Memory B cell (primary cell): ENCODE measurements at regions not wholly inside any gene's neighbourhood (a gene's known extent, or its start where the extent isn't known, plus 50 kb on each side); places are given as distances from the start of the nearest gene placed in this dataset.

Experiments
- ATAC-seq: fragments of 150-1000 bp; cut with Tn5 transposase; 2 replicates; pipeline ENCODE4 v1.10.0; 2021; ENCODE audit warnings: low read depth, mild to moderate bottlenecking, moderate library complexity
- DNase-seq, 2 donors: peaks; one replicate each; pipeline ENCODE4 v3.0.0; 2022; ENCODE audit warnings: low spot score in 2 of 2
- H3K27ac Mint-ChIP-seq: one replicate; pipeline ENCODE4 v1.8.0; 2022; ENCODE audit warnings: mild to moderate bottlenecking, moderate library complexity, mixed read lengths
- H3K27me3 Mint-ChIP-seq: one replicate; pipeline ENCODE4 v1.8.0; 2022; ENCODE audit warnings: mixed read lengths
- H3K36me3 Mint-ChIP-seq: one replicate; pipeline ENCODE4 v1.8.0; 2022; ENCODE audit warnings: mild to moderate bottlenecking, mixed read lengths
- H3K4me1 Mint-ChIP-seq: one replicate; pipeline ENCODE4 v1.8.0; 2022; ENCODE audit warnings: mixed read lengths
- H3K4me3 Mint-ChIP-seq: one replicate; pipeline ENCODE4 v1.8.0; 2022; ENCODE audit warnings: mild to moderate bottlenecking, moderate library complexity, mixed read lengths
- H3K9me3 Mint-ChIP-seq: one replicate; pipeline ENCODE4 v1.8.0; 2022; ENCODE audit warnings: mixed read lengths

DNA sequence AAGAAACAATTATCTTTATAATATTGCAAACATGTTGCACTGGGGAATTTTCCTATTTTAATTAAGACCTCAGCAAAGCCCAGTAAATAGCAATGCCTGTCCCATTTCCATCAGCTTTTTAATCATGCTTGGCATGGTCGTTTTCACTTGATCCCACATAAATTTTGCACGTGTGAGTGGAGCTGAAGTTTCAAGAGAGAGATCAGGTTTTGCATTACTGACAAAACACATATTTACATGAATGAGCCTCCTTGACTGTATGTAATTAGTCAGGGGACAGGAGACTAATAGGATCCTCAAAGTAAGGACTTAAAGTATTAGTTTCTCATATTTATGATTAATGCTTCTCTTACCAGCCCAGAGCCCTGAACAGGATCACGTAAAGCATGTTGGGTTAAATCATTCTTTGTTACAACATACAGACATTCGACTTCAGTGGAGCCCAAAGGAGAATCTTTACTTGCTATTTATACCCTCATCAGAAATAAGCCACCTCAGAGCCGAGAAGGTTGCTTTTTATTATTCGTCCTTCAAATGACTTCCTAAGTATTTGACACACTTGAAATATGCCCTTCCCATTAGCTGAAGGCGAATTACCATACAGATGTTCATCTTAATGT, 711.3 kb downstream of the GALR1 start:
- no peak for ATAC-seq
- peaks cover 17% of the 10 kb centered on the region for H3K9me3 Mint-ChIP-seq
- no peaks in the 10 kb centered on the region for H3K36me3 Mint-ChIP-seq
- H3K27ac Mint-ChIP-seq = no peak overlapping the region
- no peaks in the 10 kb centered on the region for H3K4me1 Mint-ChIP-seq
- no peak overlapping the region for H3K4me3 Mint-ChIP-seq
- no peak for DNase-seq
- peaks cover 2% of the 10 kb centered on the region for H3K27me3 Mint-ChIP-seq

DNA sequence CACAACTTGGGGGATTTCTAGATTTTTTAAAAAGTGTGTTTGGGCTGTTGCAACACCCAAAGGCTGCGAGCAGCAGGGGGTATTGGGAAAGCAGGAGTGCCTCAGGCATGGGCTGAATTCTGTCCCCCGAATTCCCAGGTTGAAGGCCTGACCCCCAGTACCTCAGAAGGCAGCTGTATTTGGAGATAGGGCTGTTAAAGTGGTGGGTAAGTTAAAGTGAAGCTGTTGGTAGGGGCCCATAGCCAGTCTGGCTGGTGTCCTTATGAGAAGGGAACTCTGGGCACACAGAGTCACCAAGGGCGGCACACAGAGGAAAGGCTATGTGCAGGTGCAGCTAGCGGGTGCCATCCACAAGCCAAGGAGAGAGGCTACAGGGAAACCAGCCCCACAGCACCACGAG, 717.4 kb downstream of the GALR1 start:
- Mint-ChIP-seq H3K36me3 (no peaks in the 10 kb centered on the region), H3K27ac (no peak overlapping the region), H3K9me3 (peaks cover 2% of the 10 kb centered on the region), H3K4me3 (no peak overlapping the region), H3K4me1 (no peaks in the 10 kb centered on the region), H3K27me3 (no peaks in the 10 kb centered on the region)
- DNase-seq (no peak), ATAC-seq (no peak)

DNA sequence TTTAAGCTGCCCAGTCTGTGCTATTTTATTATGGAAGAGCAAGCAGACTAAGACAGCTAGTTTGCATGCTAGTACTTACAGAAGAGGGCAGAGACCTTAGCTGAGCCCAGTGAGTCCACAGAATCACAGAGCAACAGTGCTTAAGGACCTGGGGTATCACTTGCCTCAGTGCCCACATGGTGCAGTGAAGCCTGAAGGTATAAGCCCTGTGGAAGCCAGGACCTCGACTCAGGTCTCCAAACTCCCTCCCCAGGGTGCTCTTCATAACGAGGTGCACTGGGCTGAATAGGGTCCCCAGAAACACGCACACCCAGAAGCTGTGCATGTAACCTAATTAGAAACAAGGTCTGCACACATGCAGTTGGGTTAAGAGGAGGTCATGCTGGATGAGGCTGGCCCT, 718.1 kb downstream of the GALR1 start:
- H3K4me1 Mint-ChIP-seq = no peaks in the 10 kb centered on the region
- H3K36me3 Mint-ChIP-seq = no peaks in the 10 kb centered on the region
- no peak overlapping the region for H3K27ac Mint-ChIP-seq
- no peak for ATAC-seq
- H3K9me3 Mint-ChIP-seq = peaks cover 2% of the 10 kb centered on the region
- no peak overlapping the region for H3K4me3 Mint-ChIP-seq
- H3K27me3 Mint-ChIP-seq = no peaks in the 10 kb centered on the region
- no peak for DNase-seq

DNA sequence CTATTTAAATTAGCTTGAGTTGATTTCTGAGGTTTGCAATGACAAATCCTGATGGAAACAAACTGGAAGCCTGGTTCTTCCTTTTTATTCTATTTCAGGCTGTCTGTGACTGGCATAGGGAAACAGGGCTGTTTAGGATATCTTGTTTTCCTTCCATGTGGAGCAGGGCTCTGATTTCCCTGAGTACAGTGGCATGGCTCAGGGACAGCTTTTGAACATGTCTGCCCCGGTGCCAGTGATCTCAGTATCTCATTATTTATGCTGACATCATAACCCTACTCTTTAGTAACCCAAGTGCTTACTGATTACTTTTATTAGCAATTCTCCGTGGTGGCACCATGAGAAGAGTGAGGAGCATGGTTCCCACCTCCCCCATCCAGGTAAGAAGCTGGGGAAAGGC, 720.3 kb downstream of the GALR1 start:
- no peaks in the 10 kb centered on the region for H3K4me1 Mint-ChIP-seq
- H3K4me3 Mint-ChIP-seq = no peak overlapping the region
- no peak for DNase-seq

DNA sequence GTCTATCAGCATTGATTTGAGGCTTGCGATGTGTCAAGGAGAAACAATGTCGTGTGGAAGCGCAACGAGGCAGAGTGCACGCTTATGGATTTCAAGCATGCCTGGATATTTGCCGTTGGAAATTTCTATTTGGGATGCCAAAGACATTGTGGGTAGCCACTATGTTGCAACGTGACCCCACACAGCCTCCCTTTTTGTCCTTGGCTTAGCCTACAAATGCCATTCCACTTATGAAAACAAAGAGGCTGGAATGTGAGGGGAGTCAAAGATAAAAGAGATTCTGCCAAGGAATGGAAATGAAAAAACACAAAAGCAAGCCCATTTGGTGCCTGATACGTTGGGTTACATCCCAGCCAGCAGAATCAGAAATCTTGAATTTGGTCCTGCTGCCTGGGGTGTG, 721.2 kb downstream of the GALR1 start:
- peaks cover 3% of the 10 kb centered on the region for H3K9me3 Mint-ChIP-seq
- H3K27me3 Mint-ChIP-seq = no peaks in the 10 kb centered on the region
- H3K4me1 Mint-ChIP-seq = no peaks in the 10 kb centered on the region

More for the DNA sequence above, 720.3 kb downstream of the GALR1 start:
- no peak overlapping the region for H3K27ac Mint-ChIP-seq
- ATAC-seq = no peak
- no peaks in the 10 kb centered on the region for H3K27me3 Mint-ChIP-seq
- no peaks in the 10 kb centered on the region for H3K36me3 Mint-ChIP-seq
- peaks cover 2% of the 10 kb centered on the region for H3K9me3 Mint-ChIP-seq

DNA sequence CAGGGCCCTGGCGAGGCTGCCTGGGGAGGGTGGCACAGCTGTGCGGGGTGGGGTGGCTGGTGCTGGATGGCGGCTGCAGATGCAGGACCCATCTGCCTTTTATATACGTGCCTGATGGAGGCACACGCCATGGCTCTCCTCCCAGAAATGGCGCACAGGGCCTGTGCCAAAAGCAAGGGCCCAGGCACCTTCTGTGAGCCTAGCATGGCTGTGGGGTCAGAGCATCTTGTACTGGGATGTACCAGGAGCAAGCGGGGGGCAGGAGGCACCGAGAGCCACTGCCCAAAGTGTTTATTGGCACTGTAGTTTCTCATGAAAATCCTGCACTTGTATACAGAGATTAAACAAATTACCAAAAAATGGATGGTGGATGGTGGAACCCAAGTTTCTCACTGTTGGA, 724.1 kb downstream of the GALR1 start:
- ATAC-seq (no peak), DNase-seq (no peak)
- Mint-ChIP-seq H3K4me3 (no peak overlapping the region), H3K36me3 (no peaks in the 10 kb centered on the region), H3K4me1 (no peaks in the 10 kb centered on the region), H3K9me3 (peaks cover 8% of the 10 kb centered on the region), H3K27ac (no peak overlapping the region), H3K27me3 (no peaks in the 10 kb centered on the region)

More for the DNA sequence above, 721.2 kb downstream of the GALR1 start:
- ATAC-seq (no peak), DNase-seq (no peak)
- Mint-ChIP-seq H3K27ac (no peak overlapping the region), H3K36me3 (no peaks in the 10 kb centered on the region), H3K4me3 (no peak overlapping the region)

DNA sequence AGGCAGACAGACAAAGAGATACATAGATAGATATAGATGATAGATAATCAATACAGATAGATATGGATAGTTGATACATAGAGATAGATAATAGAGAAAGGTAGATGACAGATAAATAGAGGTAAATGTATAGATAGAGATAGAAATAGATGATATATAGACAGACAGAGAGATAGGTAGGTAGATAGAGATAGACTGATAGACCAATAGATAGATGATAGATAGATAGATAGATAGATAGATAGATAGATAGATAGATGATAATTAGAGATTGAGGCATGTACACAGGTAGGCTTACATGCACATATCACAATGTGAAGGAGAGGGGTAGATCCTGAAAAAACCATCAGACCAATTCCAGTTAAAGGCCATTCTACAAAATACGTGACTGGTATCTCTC, 724.7 kb downstream of the GALR1 start:
- Mint-ChIP-seq H3K36me3 (no peaks in the 10 kb centered on the region), H3K4me3 (no peak overlapping the region), H3K9me3 (peaks cover 8% of the 10 kb centered on the region), H3K27me3 (no peaks in the 10 kb centered on the region), H3K27ac (no peak overlapping the region), H3K4me1 (no peaks in the 10 kb centered on the region)
- DNase-seq (no peak), ATAC-seq (no peak)

DNA sequence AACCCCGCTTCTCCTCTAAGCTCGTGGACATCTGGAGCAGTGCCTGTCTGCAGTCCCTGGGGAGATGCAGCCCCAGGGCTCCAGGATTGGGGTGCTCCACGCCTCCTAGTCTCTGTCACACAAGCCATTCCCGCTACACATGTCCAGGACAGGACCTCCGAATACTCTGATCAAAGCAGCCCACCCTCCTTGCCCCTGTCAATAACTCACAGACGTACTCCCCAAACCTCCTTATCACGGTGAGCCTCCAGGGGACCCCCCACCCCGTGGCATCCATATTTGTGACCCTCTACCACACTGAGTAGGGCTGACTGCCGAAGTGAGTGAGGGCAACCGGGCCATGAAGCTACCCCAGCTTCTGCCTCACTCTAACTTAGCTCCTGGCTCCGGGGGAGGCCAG, 727.7 kb downstream of the GALR1 start:
- no peak for DNase-seq
- Mint-ChIP-seq H3K27ac (no peak overlapping the region), H3K9me3 (peaks cover 8% of the 10 kb centered on the region), H3K4me3 (no peak overlapping the region), H3K27me3 (peaks cover 3% of the 10 kb centered on the region), H3K36me3 (no peaks in the 10 kb centered on the region), H3K4me1 (no peaks in the 10 kb centered on the region)
- no peak for ATAC-seq

DNA sequence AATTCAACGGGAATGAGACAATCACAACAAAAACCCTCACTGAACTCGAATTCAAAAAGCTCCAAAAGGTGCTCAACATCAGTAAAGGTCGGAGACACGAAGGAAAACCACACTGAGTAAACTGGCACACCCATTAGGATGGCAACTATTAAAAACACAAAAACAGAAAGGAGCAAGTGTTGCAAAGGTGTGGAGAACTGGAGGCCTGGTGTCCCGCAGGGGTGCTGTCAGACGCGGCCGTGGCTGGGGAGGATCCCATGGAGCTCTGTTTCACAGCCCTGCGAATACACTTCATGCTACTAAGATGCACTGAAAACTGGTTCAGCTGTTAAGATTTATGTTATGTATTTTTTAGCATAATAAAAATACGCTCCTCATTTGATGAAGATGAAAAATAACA, 730.6 kb downstream of the GALR1 start:
- no peak overlapping the region for H3K27ac Mint-ChIP-seq
- peaks cover 10% of the 10 kb centered on the region for H3K9me3 Mint-ChIP-seq

DNA sequence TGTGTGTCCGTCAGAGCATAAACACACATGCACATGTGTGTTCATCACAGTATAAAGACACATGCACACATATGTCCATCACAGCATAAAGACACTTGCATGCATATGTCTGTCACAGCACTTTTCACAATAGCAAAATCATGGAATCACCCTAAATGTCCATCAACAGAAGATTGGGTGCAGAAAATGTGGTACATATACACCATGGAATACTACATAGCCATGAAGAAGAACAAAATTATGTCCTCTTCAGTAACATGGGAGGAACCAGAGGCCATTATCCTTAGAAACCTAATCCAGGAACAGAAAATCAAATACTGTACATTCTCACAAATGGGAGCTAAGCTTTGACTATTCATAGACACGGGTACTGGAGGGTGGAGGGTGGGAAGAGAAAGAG, 732.2 kb downstream of the GALR1 start:
- H3K27ac Mint-ChIP-seq = no peak overlapping the region
- H3K9me3 Mint-ChIP-seq = peaks cover 8% of the 10 kb centered on the region
- no peak overlapping the region for H3K4me3 Mint-ChIP-seq

More for the DNA sequence above, 730.6 kb downstream of the GALR1 start:
- Mint-ChIP-seq H3K36me3 (no peaks in the 10 kb centered on the region), H3K4me1 (no peaks in the 10 kb centered on the region), H3K4me3 (no peak overlapping the region), H3K27me3 (peaks cover 3% of the 10 kb centered on the region)
- DNase-seq (no peak), ATAC-seq (no peak)

DNA sequence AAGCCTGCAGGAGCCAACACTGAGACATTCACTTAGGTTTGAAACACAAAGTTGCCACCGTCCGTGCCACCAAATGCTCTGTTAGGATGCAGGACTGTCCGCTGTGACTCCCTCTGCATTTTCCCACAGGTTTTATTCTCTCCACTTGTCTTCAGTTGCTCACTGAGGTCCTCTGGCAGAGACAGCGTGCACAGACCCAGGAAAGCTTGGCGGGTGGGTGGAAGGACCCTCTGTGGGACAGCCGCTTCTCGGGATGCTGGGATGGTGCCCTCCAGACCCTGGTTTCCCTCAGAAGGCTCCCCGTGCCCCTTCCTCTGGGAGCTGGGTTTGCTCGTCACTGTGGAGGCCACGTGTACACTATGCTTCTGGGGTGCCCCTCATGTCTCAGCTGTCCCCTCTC, 733.6 kb downstream of the GALR1 start:
- DNase-seq (no peak), ATAC-seq (no peak)
- peaks cover 6% of the 10 kb centered on the region for H3K9me3 Mint-ChIP-seq
- H3K27ac Mint-ChIP-seq = no peak overlapping the region
- no peaks in the 10 kb centered on the region for H3K4me1 Mint-ChIP-seq
- H3K4me3 Mint-ChIP-seq = no peak overlapping the region
- H3K36me3 Mint-ChIP-seq = no peaks in the 10 kb centered on the region
- H3K27me3 Mint-ChIP-seq = peaks cover 3% of the 10 kb centered on the region

More for the DNA sequence above, 732.2 kb downstream of the GALR1 start:
- Mint-ChIP-seq H3K4me1 (no peaks in the 10 kb centered on the region), H3K36me3 (no peaks in the 10 kb centered on the region), H3K27me3 (peaks cover 3% of the 10 kb centered on the region)
- DNase-seq (no peak), ATAC-seq (no peak)

DNA sequence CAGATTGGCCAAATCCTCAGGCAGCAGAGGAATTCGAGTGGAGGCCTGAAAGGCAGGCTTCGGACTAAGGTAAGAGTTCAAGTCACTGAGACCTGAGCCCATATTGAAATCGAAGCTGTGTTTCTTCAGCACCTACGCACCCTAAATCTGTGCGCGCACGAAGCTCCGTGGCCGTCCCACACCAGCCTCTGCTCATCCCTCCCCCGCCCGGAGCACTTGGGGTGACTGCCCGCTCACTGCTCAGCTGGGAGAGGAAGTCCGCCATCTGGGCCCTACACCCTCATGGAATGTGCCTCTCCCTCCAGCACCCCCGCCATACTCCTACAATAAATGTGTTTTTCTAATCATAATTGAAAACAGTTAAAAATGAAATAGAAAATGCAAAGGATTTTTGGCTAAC, 734.5 kb downstream of the GALR1 start:
- no peak for ATAC-seq
- H3K4me1 Mint-ChIP-seq = no peaks in the 10 kb centered on the region
- H3K36me3 Mint-ChIP-seq = no peaks in the 10 kb centered on the region
- H3K9me3 Mint-ChIP-seq = peaks cover 4% of the 10 kb centered on the region
- no peak for DNase-seq
- H3K27ac Mint-ChIP-seq = no peak overlapping the region
- peaks cover 3% of the 10 kb centered on the region for H3K27me3 Mint-ChIP-seq
- H3K4me3 Mint-ChIP-seq = no peak overlapping the region

DNA sequence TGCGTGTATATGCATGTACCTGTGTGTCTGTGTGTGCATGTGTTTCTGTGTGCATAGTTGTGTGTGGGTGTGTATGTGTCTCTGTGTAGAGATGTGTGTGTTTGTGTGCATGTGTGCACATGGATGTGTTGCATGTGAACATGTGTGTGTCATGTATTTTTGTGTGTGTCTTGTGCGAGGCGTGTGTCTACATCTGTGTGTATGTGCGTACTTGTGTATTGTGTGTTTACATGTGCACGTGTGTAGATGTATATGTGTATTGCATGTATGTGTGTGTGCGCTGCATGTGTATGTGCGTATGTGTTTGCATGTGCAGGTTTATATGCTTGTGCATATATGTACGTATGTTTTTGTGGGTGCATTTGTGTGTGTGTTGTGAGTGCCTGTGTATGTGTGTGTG, 735.2 kb downstream of the GALR1 start:
- no peaks in the 10 kb centered on the region for H3K36me3 Mint-ChIP-seq
- ATAC-seq = no peak
- H3K4me1 Mint-ChIP-seq = no peaks in the 10 kb centered on the region
- peaks cover 4% of the 10 kb centered on the region for H3K9me3 Mint-ChIP-seq
- DNase-seq = no peak
- peaks cover 3% of the 10 kb centered on the region for H3K27me3 Mint-ChIP-seq
- H3K4me3 Mint-ChIP-seq = no peak overlapping the region
- no peak overlapping the region for H3K27ac Mint-ChIP-seq

DNA sequence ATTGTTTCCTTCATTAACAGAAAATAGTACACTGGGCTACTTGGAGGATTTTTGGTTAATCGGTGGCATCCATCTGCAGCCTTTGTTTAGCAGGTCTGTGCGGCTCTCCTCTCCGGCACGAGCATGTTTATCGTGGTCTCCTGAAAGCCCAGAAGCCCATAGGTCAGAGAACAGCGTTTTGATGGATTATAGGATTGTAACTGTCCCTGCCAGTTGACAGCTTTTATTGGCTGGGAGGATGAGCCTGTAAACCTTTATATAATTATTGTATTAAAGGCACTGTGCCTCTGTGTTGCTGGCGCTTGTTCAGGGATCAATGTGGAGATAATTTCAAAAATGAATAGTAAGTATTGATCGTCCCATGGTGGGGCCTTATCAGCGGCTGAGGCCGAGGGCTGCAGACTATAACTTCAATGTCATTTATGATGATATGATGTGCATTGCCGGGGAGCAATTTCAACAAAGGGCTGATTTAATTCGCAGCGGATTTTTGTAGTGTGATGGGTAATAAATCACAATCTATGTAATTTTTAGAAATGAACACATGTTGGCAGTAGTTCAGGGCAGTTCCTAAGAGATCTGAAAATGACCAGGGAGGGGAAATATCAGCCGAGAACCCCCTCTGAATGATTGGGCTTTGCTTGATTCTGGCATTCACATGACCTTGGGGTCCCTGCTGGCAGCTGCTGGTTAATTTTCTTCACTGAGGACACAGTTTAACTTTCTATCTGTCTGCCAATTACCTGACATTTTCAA, 736.1 kb downstream of the GALR1 start:
- peaks cover 1% of the 10 kb centered on the region for H3K27me3 Mint-ChIP-seq
- ATAC-seq (no peak), DNase-seq (no peak)
- no peaks in the 10 kb centered on the region for H3K36me3 Mint-ChIP-seq
- H3K9me3 Mint-ChIP-seq = peaks cover 4% of the 10 kb centered on the region
- no peak overlapping the region for H3K27ac Mint-ChIP-seq
- no peaks in the 10 kb centered on the region for H3K4me1 Mint-ChIP-seq
- no peak overlapping the region for H3K4me3 Mint-ChIP-seq

DNA sequence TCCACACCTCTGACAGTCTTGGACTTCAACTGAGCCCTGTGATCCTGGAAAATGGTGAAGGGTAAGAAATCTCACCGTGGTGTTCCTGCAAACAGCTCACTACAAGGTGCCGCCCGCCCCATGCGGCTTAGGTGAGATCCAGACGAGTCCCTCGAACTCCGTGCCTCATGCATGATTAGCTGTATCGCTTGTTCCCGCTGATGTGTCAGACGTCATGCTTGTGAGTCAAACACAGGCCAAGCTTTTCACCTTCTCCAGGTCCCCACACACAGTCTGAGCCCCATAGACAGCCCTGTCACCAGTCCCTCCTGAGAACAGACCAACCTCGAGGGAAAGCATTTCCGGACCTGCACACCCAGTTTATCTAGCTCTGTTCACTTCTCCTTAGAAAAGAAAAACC, 740.5 kb downstream of the GALR1 start:
- H3K27ac Mint-ChIP-seq = no peak overlapping the region
- H3K27me3 Mint-ChIP-seq = no peaks in the 10 kb centered on the region

More for the DNA sequence above, 740.5 kb downstream of the GALR1 start:
- ATAC-seq (no peak), DNase-seq (no peak)
- Mint-ChIP-seq H3K9me3 (peaks cover 8% of the 10 kb centered on the region), H3K4me3 (no peak overlapping the region), H3K4me1 (no peaks in the 10 kb centered on the region), H3K36me3 (no peaks in the 10 kb centered on the region)
